HT1080 (cell line): ENCODE measurements at regions not wholly inside any gene's neighbourhood (a gene's known extent, or its start where the extent isn't known, plus 50 kb on each side); places are given as distances from the start of the nearest gene placed in this dataset. TPM values are rescaled to one million over a fixed set of nuclear protein-coding genes. Genes with fewer than 3 reads are reported as not detected.

Experiments
- DNase-seq: peaks from one replicate; pipeline ENCODE4 v3.0.0-alpha.2; 2015; ENCODE audit warnings: low read depth
- small RNA-seq: library from RNA; depleted of rRNA; stranded (forward); fragments of <200 nt; gene quantifications from one replicate; pipeline ENCODE3, GENCODE V24; 2014

- DNase-seq = peak; percentile 96
These were observed 76.7 kb upstream of the HS3ST1 start for GRCh38 chr4:11505221-11505971.

DNA sequence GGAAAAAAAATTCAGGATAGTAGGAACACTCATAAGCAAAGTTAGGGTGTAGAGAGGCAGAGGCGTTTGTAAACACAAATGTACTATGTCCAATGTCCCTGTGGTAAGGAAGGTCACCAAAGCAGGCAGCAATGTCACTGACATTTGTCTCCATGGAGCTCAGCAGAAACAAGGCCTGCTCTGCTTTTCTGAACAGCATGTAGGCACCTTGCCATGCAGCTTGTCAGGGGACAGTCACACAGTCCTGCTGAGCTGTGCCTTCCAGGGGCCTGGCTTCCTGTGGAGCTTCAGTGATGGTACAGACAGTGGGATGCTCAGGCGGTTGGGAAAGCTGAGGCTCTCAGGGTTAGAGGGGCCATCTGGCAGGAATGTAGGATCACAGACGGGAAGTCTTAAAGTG, 74.5 kb upstream of the HS3ST1 start:
- no peak for DNase-seq

- DNase-seq = peak; percentile 41
These were observed 69.3 kb upstream of the HS3ST1 start for GRCh38 chr4:11497972-11498371.

DNA sequence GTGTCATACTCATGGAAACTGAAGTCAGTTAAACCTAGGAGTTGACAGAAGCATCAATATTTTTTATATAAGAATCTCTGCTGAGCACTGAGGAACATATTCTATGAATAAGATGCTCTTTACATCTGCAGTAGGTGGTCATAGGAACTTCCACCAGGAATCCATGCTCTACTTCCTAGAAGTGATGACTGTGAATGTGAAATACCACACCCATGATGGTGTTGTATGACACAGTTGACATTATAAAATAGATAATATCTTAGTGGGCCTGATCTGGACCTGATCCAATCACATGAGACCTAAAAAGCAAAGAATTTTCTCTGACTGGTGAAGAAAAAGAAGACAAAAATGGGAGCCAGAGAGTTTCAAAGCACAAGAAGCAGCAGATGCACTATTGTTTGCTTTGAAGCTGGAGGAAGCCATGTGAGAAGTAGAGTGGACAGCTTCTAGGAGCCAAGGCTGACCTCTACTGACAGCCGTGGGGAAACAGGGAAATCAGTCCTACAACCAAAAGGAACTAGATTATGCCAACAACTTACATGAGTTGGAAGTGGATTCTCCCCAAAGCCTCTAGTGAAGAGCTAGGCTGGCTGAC, 68.6 kb upstream of the HS3ST1 start:
- DNase-seq = peak; percentile 24

- peak; percentile 45 for DNase-seq
These were observed 67.7 kb upstream of the HS3ST1 start for GRCh38 chr4:11496351-11496829.

DNA sequence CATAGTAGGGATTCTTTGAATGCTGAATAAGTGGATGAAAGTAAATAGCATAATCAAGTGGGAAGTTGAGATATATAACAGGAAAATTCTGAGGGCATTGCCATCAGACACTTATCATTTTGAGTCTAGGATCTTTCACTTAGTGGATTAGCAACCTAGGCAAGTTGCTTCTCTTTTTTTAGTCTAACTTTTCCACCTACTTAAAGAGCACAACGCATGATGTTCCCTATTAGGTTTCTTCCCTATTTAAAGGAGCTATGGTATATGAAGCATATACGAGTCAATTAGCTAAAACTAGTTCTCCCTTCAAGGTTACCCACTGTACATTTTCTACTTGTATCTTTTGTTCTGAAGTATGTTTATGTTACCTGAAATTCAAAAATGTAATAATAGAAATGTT, 67.1 kb upstream of the HS3ST1 start:
- no peak for DNase-seq

DNA sequence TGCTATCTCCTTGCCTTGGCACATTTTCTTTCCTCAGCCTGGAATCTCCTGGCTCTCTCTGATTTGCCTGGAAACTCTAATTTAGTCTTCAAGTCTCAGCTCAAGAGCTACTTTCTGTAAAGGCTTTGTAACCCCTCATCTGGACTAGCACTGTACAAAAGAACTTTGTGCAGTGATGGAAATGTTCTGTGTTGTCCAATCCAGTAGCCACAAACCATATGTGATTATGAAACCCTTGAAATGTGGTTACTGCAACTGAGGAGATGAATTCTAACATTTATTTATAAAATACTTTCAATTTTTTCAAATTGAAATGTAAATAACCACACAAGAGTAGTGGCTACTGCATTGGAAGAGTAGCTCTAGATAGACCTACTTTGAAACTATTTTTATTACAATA, 66.6 kb upstream of the HS3ST1 start:
- DNase-seq = no peak

DNA sequence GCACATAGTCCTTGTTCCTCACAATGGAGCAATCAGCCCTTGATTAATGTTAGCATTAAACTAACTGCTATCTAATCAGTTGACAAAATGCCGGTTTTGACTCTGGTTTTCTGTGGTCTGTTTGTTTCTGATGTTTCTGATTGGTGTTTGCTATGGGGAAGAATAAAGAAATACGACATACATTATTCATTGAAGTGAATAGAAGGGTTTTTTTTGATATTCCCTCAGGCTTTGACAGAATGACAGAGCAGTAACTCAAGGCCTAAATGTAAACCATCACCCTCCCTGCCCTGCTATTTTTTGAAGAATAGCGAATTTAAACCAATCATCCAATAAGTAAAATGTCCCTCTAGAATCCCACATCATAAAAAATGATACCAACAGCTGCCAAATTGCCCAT, 65.5 kb upstream of the HS3ST1 start:
- DNase-seq = no peak

- no peak for DNase-seq
These were observed 60.9 kb upstream of the HS3ST1 start for GRCh38 chr4:11489453-11490083.

- DNase-seq = peak; percentile 21
These were observed 60.2 kb upstream of the HS3ST1 start for GRCh38 chr4:11488657-11489452.

GRCh38 chr4:11487868-11488544, 59.3 kb upstream of the HS3ST1 start:
- peak; percentile 21 for DNase-seq

DNA sequence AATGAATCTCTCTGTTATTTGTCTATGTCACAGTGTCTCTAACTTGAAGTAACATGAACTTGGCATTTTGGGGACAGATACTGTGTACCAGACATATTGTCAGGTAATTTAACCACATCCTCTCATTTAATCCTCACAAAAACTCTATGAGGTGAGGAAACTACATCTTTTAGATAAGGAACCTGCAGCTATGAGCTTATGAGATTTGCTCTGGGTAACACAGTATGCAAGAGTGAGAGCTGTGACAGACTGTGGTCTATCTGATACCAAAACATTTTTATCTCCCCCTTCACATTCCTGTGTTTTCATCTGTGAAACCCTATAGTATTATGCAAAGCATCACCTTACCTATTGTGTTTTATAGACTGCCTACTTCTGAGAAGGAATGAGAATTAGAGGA, 58.4 kb upstream of the HS3ST1 start:
- no peak for DNase-seq

- DNase-seq = no peak
These were observed 57.2 kb upstream of the HS3ST1 start for GRCh38 chr4:11485926-11486325.

DNA sequence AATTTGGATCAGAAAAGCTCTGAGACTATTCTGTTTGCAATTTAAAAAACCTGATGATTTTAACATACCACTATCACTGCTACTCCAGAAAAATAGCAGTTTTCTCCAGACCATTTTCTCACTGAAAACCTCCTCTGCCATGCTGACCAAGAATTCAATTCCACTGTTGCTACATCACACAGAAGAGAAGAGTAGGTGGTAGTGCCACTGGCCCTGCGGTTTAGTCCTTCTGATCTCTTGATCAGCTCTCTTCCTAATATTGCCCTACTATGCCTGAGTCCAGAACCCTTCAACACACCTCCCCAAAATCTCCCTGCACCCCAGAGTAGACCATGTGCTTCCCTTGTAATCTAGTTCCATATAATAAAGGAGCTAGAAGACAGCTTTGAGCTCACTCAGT, 55.8 kb upstream of the HS3ST1 start:
- no peak for DNase-seq

GRCh38 chr4:11483046-11483445, 54.4 kb upstream of the HS3ST1 start:
- peak; percentile 76 for DNase-seq

GRCh38 chr4:11480683-11481082, 52.0 kb upstream of the HS3ST1 start:
- DNase-seq = peak; percentile 83

Small RNA genes lying in the stretch of these regions (small RNA-seq; reads per million reads assigned to genes)
- gene RF00026 = not detected
- not detected for gene RNU6-578P
